ENCODE measurements at regions not wholly inside any gene's neighbourhood (a gene's known extent, or its start where the extent isn't known, plus 50 kb on each side); places are given as distances from the start of the nearest gene placed in this dataset.

- Histone ChIP-seq H3K27me3 (no peaks in the 10 kb centered on the region), H3K36me3 (no peaks in the 10 kb centered on the region), H3K9me3 (no peaks in the 10 kb centered on the region), H3K4me3 (no peak overlapping the region), H3K27ac (replicated peaks in 1 of 4) (no peak overlapping the region), H3K4me1 (no peaks in the 10 kb centered on the region)
- WGBS, result 42% methylated on average over 4 of the region's 4 CpGs
- no peak for DNase-seq (ENCODE audit: extremely low spot score)
- TF ChIP-seq EP300 (IDR thresholded peaks at IDR 0.05), result no peak
- no peak for TF ChIP-seq POLR2AphosphoS5 (IDR thresholded peaks at IDR 0.05)
- no peak for TF ChIP-seq POLR2A (IDR thresholded peaks at IDR 0.05; ENCODE audit: low read depth)
- TF ChIP-seq CTCF (IDR thresholded peaks at IDR 0.05), result no peak
- intact Hi-C loops (cut with DNase I), result no loop called here
These were observed 233.9 kb downstream of the ARAP2 start for GRCh38 chr4:36010397-36010929.

GRCh38 chr4:36011381-36011780, 232.9 kb downstream of the ARAP2 start:
- Histone ChIP-seq H3K9me3 (no peaks in the 10 kb centered on the region), H3K4me1 (no peaks in the 10 kb centered on the region), H3K4me3 (no peak overlapping the region), H3K27me3 (no peaks in the 10 kb centered on the region), H3K27ac (replicated peaks in 1 of 4) (no peak overlapping the region), H3K36me3 (no peaks in the 10 kb centered on the region)
- no peak for DNase-seq (ENCODE audit: extremely low spot score)
- intact Hi-C loops (cut with DNase I), result no loop called here
- TF ChIP-seq CTCF (IDR thresholded peaks at IDR 0.05) (no peak), EP300 (IDR thresholded peaks at IDR 0.05) (no peak), POLR2A (IDR thresholded peaks at IDR 0.05; ENCODE audit: low read depth) (no peak), POLR2AphosphoS5 (IDR thresholded peaks at IDR 0.05) (no peak)

- no peak for TF ChIP-seq CTCF (IDR thresholded peaks at IDR 0.05)
- TF ChIP-seq POLR2AphosphoS5 (IDR thresholded peaks at IDR 0.05), result no peak
- no peak overlapping the region for H3K4me3 ChIP-seq
- no peak for DNase-seq (ENCODE audit: extremely low spot score)
- no peaks in the 10 kb centered on the region for H3K36me3 ChIP-seq
- 63% methylated on average over 3 of the region's 3 CpGs for WGBS
- no peaks in the 10 kb centered on the region for H3K4me1 ChIP-seq
- intact Hi-C loops (cut with DNase I), result no loop called here
- H3K9me3 ChIP-seq, result no peaks in the 10 kb centered on the region
- no peak overlapping the region for H3K27ac ChIP-seq (replicated peaks in 1 of 4)
- H3K27me3 ChIP-seq, result no peaks in the 10 kb centered on the region
These were observed 231.8 kb downstream of the ARAP2 start for GRCh38 chr4:36012503-36012902.

- 72% methylated on average over 5 of the region's 5 CpGs for WGBS
- no peak overlapping the region for H3K27ac ChIP-seq (replicated peaks in 1 of 4)
- H3K27me3 ChIP-seq, result no peaks in the 10 kb centered on the region
- DNase-seq (ENCODE audit: extremely low spot score), result no peak
- no peaks in the 10 kb centered on the region for H3K9me3 ChIP-seq
- intact Hi-C loops (cut with DNase I), result no loop called here
- H3K4me3 ChIP-seq, result no peak overlapping the region
- H3K4me1 ChIP-seq, result no peaks in the 10 kb centered on the region
- TF ChIP-seq POLR2A (IDR thresholded peaks at IDR 0.05; ENCODE audit: low read depth) (no peak), EP300 (IDR thresholded peaks at IDR 0.05) (no peak), CTCF (IDR thresholded peaks at IDR 0.05) (no peak), POLR2AphosphoS5 (IDR thresholded peaks at IDR 0.05) (no peak)
- no peaks in the 10 kb centered on the region for H3K36me3 ChIP-seq
These were observed 231.1 kb downstream of the ARAP2 start for GRCh38 chr4:36013206-36013605.

Small RNA genes in the stretch of these regions (small RNA-seq; reads per million reads assigned to genes)
- gene AC097535.2 (0 reads per million in 3 donors), gene RF01210 (0 reads per million in 3 donors), gene RNU6-573P (0 reads per million in 3 donors)
